Calu3 (cell line): ENCODE measurements at regions not wholly inside any gene's neighbourhood (a gene's known extent, or its start where the extent isn't known, plus 50 kb on each side); places are given as distances from the start of the nearest gene placed in this dataset.

Source experiments
- BruUV-seq: library from RNA; stranded (reverse); fragments of 400-500 nt; replicated peaks from 2 replicates; lab custom pipeline; 2021; lab: Mats Ljungman, UMichigan
- CTCF ChIA-PET: fragments of 300-600 bp; sonication (Branson Sonifier 250); formaldehyde crosslinking; loops from one replicate; lab custom pipeline; 2022; ENCODE audit warnings: antibody characterized with exemption; lab: Charles Lee
- DNase-seq: peaks from one replicate; pipeline ENCODE4 v3.0.0; 2022
- H3K27ac Mint-ChIP-seq: one replicate; pipeline ENCODE4 v1.8.0; 2022; ENCODE audit warnings: mixed read lengths; ENCODE audit not compliant: unreplicated experiment
- H3K27me3 Mint-ChIP-seq: one replicate; pipeline ENCODE4 v1.8.0; 2022; ENCODE audit warnings: mixed read lengths; ENCODE audit not compliant: unreplicated experiment
- H3K36me3 Mint-ChIP-seq: one replicate; pipeline ENCODE4 v1.8.0; 2022; ENCODE audit warnings: mild to moderate bottlenecking, moderate library complexity, mixed read lengths; ENCODE audit not compliant: insufficient read depth, unreplicated experiment
- H3K4me1 Mint-ChIP-seq: one replicate; pipeline ENCODE4 v1.8.0; 2022; ENCODE audit warnings: mild to moderate bottlenecking, low read depth, mixed read lengths; ENCODE audit not compliant: unreplicated experiment
- H3K4me3 Mint-ChIP-seq: one replicate; pipeline ENCODE4 v1.8.0; 2022; ENCODE audit warnings: mild to moderate bottlenecking, low read depth, moderate library complexity, mixed read lengths; ENCODE audit not compliant: unreplicated experiment
- H3K9me3 Mint-ChIP-seq: one replicate; pipeline ENCODE4 v1.8.0; 2022; ENCODE audit warnings: low read depth, mixed read lengths; ENCODE audit not compliant: unreplicated experiment
- CTCF ChIP-seq: fragments of 200-600 bp; IDR thresholded peaks from one replicate; pipeline ENCODE4 v1.8.0; 2022; ENCODE audit warnings: antibody characterized with exemption; ENCODE audit not compliant: unreplicated experiment
- intact Hi-C: fragments of 100-400 bp; cut with micrococcal nuclease; formaldehyde crosslinking; loops from one replicate; pipeline ENCODE4 v1.10.0; 2022; ENCODE audit not compliant: unreplicated experiment

DNA sequence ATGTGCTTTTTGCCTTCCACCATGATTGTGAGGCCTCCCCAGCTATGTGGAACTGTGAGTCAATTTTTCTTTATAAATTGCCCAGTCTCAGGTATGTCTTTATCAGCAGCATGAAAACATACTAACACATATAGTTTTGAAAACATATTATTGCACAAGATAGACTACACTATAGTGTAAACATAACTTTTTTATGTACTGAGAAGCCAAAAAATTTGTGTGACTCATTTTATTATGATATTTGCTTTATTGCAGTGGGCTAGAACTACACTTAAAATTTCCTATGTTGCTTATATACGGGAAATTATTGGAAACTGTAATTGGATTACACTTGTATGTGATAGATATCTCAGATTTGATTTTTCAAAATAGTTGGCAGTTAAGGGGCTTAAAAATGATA lies 885.5 kb upstream of the FBXO33 start:
- Mint-ChIP-seq H3K4me1 (no peaks in the 10 kb centered on the region), H3K27me3 (no peaks in the 10 kb centered on the region), H3K4me3 (no peak overlapping the region), H3K36me3 (no peaks in the 10 kb centered on the region), H3K27ac (no peak overlapping the region), H3K9me3 (peaks cover 3% of the 10 kb centered on the region)
- CTCF ChIA-PET, result no interaction called here
- intact Hi-C loops, result no loop called here
- no TSS peak for BruUV-seq
- no peak for DNase-seq
- TF ChIP-seq CTCF, result no peak

- DNase-seq, result no peak
- CTCF ChIA-PET, result no interaction called here
- Mint-ChIP-seq H3K27ac (no peak overlapping the region), H3K9me3 (peaks cover 9% of the 10 kb centered on the region), H3K4me3 (no peak overlapping the region), H3K36me3 (no peaks in the 10 kb centered on the region), H3K4me1 (no peaks in the 10 kb centered on the region), H3K27me3 (no peaks in the 10 kb centered on the region)
- intact Hi-C loops, result no loop called here
- BruUV-seq, result no TSS peak
- no peak for TF ChIP-seq CTCF
Measured at GRCh38 chr14:40312296-40312695, 880.1 kb upstream of the FBXO33 start.

GRCh38 chr14:40309124-40309523 lies 876.9 kb upstream of the FBXO33 start:
- intact Hi-C loops, result no loop called here
- H3K4me1 Mint-ChIP-seq, result no peaks in the 10 kb centered on the region
- CTCF ChIA-PET, result no interaction called here

DNA sequence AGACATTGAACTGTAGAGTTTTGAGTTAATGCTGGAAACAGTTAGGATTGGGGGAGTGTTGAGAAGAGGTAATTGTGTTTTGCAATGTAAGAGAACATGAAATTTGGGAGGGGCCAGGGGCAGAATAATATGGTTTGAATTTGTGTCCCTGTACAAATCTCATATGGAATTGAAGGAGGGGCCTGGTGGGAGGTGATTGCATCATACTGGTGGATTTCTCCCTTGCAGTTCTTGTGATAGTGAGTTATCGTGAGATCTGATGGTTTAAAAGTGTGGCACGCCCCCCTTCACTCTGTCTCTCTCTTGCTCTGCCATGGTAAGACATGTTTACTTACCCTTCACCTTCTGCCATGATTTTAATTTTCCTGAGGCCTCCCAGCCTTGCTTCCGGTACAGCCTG lies 876.0 kb upstream of the FBXO33 start:
- no peak for DNase-seq
- TF ChIP-seq CTCF, result no peak
- Mint-ChIP-seq H3K27ac (no peak overlapping the region), H3K27me3 (no peaks in the 10 kb centered on the region), H3K9me3 (peaks cover 13% of the 10 kb centered on the region), H3K36me3 (no peaks in the 10 kb centered on the region), H3K4me1 (no peaks in the 10 kb centered on the region), H3K4me3 (no peak overlapping the region)
- CTCF ChIA-PET, result no interaction called here
- BruUV-seq, result no TSS peak
- intact Hi-C loops, result no loop called here

More at GRCh38 chr14:40309124-40309523, 876.9 kb upstream of the FBXO33 start:
- no peak for DNase-seq
- BruUV-seq, result no TSS peak
- no peak for TF ChIP-seq CTCF
- peaks cover 13% of the 10 kb centered on the region for H3K9me3 Mint-ChIP-seq
- no peak overlapping the region for H3K4me3 Mint-ChIP-seq
- no peaks in the 10 kb centered on the region for H3K27me3 Mint-ChIP-seq
- no peaks in the 10 kb centered on the region for H3K36me3 Mint-ChIP-seq
- no peak overlapping the region for H3K27ac Mint-ChIP-seq
